Mesothelial cell of epicardium (in vitro differentiated cells): ENCODE measurements at regions not wholly inside any gene's neighbourhood (a gene's known extent, or its start where the extent isn't known, plus 50 kb on each side); places are given as distances from the start of the nearest gene placed in this dataset.

Experiments
- DNase-seq, 2 experiments: peaks; one replicate each; pipeline ENCODE4 v3.0.0; 2021; ENCODE audit warnings: low spot score in 2 of 2; ENCODE audit not compliant: unreplicated experiment in 2 of 2
- H3K27ac Mint-ChIP-seq: 2 replicates; pipeline ENCODE4 v1.8.0; 2021; ENCODE audit warnings: mixed read lengths
- H3K27me3 Mint-ChIP-seq: 2 replicates; pipeline ENCODE4 v1.8.0; 2021; ENCODE audit warnings: low read depth, mixed read lengths
- H3K36me3 Mint-ChIP-seq: 2 replicates; pipeline ENCODE4 v1.8.0; 2021; ENCODE audit warnings: mixed read lengths
- H3K4me1 Mint-ChIP-seq: 2 replicates; pipeline ENCODE4 v1.8.0; 2021; ENCODE audit warnings: mixed read lengths
- H3K4me3 Mint-ChIP-seq: 2 replicates; pipeline ENCODE4 v1.8.0; 2021; ENCODE audit warnings: mild to moderate bottlenecking, moderate library complexity, mixed read lengths
- H3K9me3 Mint-ChIP-seq: 2 replicates; pipeline ENCODE4 v1.8.0; 2021; ENCODE audit warnings: mixed read lengths
- CTCF ChIP-seq: fragments of 200-600 bp; sonication (generic); IDR thresholded peaks from one replicate; pipeline ENCODE4 v1.5.0; 2021; ENCODE audit warnings: antibody characterized with exemption; ENCODE audit not compliant: unreplicated experiment

DNA sequence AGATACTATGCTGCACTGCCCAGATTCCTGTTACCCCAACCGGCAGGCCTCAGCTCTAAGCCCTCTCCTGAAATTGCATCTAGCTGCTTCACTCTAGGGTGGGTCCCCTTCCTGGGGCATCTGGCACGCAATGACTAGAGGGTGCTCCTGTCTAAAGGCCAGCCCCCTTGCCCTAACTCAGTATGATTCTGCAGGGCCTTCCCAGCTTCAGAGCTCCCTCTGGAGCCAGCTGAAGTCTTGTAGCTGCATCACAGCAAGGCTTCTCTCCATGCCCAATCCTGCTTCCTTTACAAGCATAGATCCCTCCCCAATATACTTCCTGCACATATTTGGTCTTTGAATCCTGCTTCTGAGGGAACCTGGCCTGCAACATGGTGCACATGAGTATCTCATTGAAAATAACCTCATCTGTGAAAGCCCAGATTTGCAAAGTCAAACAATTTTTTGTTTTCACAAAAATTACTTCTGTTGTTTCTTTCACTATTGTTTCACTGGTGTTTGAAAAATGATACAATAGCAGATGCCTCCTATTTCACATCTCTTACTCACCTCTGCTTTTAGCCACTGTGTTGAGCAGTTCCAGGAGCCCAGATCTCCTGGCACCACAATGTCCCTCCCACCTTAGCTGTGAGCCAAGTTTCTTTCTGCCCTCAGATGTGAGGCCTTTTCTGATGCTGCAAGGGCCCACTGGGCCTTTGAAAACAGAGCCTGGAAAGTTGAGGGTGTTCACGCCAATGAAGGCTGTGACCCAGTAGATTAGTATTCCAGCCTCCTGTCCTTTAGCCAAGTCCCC is 169.5 kb upstream of the EGLN3 start:
- no peak for DNase-seq
- H3K36me3 Mint-ChIP-seq = peaks cover 5% of the 10 kb centered on the region
- H3K9me3 Mint-ChIP-seq = peaks cover 10% of the 10 kb centered on the region
- no peak for TF ChIP-seq CTCF
- no peak overlapping the region for H3K4me3 Mint-ChIP-seq
- peak overlapping the region; percentile 23 for H3K27ac Mint-ChIP-seq
- H3K27me3 Mint-ChIP-seq = peaks cover 9% of the 10 kb centered on the region
- H3K4me1 Mint-ChIP-seq = peaks cover 5% of the 10 kb centered on the region

- Mint-ChIP-seq H3K27me3 (peaks cover 9% of the 10 kb centered on the region), H3K36me3 (peaks cover 5% of the 10 kb centered on the region), H3K4me3 (no peak overlapping the region), H3K9me3 (peaks cover 13% of the 10 kb centered on the region), H3K27ac (no peak overlapping the region), H3K4me1 (peaks cover 4% of the 10 kb centered on the region)
- TF ChIP-seq CTCF = no peak
- no peak for DNase-seq
These were observed 168.4 kb upstream of the EGLN3 start for GRCh38 chr14:34119107-34119858.

- peaks cover 5% of the 10 kb centered on the region for H3K36me3 Mint-ChIP-seq
- no peak for TF ChIP-seq CTCF
- no peak for DNase-seq
- peaks cover 16% of the 10 kb centered on the region for H3K9me3 Mint-ChIP-seq
- no peaks in the 10 kb centered on the region for H3K27me3 Mint-ChIP-seq
- peaks cover 39% of the 10 kb centered on the region for H3K4me1 Mint-ChIP-seq
- no peak overlapping the region for H3K4me3 Mint-ChIP-seq
- H3K27ac Mint-ChIP-seq = peak overlapping the region; percentile 94
These were observed 163.1 kb upstream of the EGLN3 start for GRCh38 chr14:34113991-34114390.

DNA sequence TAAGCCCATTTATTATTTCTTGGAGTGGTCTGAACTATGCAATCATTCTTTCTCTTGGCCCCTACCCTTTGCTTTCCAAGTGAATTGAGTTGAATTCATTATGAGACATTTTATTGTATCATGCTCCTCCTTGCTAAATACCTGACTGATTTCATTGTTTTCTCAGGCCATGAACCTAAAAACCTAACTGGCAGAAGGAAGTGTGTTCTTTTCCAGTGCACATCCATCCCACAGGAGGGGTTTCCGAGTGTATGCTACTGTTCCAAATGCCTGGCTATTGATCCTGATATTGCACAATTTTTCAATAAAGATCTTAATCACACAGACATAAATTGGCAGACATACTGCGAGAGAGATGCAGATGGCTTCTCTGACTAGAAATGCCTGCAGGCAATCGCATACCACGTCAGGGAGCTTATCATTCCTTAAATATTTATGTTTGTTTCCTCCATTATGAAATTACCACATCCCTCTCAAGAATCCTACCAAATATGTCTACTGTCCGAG is 162.2 kb upstream of the EGLN3 start:
- Mint-ChIP-seq H3K4me3 (peak overlapping the region; percentile 26), H3K9me3 (peaks cover 17% of the 10 kb centered on the region), H3K4me1 (peaks cover 39% of the 10 kb centered on the region), H3K36me3 (peaks cover 5% of the 10 kb centered on the region), H3K27me3 (no peaks in the 10 kb centered on the region), H3K27ac (peak overlapping the region; percentile 94)
- peak in 1 of 2 experiments; percentile 43 for DNase-seq
- TF ChIP-seq CTCF = no peak

- Mint-ChIP-seq H3K4me3 (no peak overlapping the region), H3K9me3 (peaks cover 17% of the 10 kb centered on the region), H3K36me3 (peaks cover 5% of the 10 kb centered on the region), H3K4me1 (peaks cover 39% of the 10 kb centered on the region), H3K27me3 (no peaks in the 10 kb centered on the region), H3K27ac (peak overlapping the region; percentile 94)
- no peak for DNase-seq
- no peak for TF ChIP-seq CTCF
These were observed 161.1 kb upstream of the EGLN3 start for GRCh38 chr14:34111953-34112352.
